NCI-H1930 (cell line): ENCODE measurements at regions not wholly inside any gene's neighbourhood (a gene's known extent, or its start where the extent isn't known, plus 50 kb on each side); places are given as distances from the start of the nearest gene placed in this dataset.

Experiments
- DNase-seq, 2 experiments: peaks; one replicate each; lab custom pipeline; 2025; lab: John Stamatoyannopoulos, UW

DNA sequence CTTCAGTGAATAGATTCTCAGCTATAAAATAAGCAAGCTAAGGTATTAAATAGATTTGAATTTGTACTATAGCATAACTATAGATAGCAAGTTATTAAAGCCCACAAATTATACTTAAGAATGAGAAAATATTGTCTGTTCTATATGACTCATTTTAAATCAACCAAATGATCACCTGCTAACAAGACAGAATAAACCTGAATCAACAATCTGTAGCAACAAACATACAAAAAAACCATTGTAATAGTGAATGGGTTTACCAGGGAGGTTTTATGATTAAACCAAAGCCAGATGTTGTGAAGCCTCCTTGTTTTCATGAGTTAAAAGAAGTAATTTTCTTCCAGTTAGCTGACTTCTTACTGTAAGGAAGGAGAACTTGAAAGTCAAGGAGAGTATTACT lies 71.9 kb upstream of the HTR1B start:
- DNase-seq, result no peak

DNA sequence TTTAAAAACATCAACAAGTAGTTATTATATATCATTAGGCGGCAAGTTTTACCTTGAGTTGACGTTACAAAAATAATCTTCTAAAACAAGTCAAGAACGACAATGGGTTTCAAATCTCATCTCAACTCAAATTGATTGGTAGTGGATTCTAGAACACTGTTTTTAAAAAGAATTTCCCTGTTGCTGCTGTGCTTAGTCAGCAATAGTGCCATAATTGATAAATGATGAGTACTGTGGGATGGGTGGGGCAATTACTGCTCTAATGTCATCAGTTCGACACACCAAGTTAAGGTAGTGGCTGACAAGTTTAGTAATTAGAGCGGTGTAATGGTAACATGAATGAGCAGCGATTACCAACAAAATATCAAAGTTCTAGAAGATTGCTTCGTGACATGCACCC lies 73.4 kb upstream of the HTR1B start:
- no peak for DNase-seq

DNA sequence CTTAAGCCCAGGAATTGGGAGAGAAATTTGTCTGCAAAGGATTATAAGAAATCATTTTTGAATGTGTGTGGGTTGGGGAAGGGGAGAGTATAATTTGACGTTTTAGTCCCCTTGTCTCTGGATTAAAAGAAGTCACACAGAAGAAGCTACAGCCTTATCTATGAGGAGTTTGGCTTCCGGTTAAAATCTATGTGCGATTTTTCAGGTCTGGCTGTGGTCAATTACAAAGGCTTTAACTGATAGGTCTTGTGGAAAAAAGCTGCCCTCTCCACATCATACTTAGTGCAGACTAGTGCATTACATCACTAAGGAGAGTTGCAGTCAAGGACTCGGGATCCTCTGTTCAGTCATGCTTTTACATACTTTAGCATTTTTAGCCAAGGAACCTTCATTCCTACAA lies 80.3 kb upstream of the HTR1B start:
- DNase-seq, result no peak

DNA sequence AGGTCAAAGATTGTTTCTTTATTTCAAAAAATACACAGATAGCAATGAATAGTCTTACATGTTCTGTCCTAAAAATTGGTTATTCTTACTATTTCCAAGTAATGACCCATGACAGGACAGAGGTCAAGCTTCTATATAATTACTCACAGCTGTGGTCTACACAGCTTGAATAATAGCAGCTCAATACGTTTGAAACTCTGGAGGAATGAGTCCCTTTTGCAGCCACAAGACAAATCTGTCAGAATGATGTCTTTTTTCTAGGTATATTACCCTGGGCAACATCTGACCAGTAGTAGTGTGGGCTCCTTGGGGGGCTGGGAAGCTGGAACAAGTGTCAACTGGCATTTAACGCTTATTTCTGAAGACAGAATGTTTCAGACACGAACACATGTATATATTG lies 84.9 kb upstream of the HTR1B start:
- no peak for DNase-seq

DNA sequence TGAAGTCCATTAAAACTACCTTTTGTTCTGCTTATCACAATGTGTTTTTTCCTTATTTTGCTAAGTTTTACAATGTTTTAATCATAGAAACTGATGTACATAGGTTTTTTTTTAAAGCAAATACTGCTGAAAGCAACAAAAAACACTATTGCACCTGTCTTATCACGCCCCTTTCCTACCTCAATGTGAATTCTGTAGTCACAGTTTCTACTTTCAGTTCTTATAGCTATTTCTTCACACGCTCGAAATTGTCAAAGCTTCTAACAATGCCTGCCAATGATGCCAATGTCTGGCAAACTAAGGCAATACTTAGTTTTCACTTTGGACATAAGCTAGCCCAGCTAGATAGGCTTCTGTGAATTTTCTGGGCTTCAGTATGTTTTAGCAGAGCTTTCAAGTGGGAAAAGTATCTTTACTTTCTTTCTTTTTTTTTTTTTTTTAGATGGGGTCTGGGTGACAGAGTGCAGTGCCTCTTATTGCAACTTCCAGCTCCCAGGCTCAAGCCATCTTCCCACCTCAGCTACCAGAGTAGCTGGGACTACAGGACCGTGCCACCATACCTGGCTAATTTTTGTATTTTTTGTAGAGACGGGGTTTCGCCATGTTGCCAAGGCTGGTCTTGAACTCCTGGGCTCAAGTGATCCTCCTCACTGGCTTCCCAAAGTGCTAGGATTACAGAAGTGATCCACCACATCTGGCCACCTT lies 85.5 kb upstream of the HTR1B start:
- DNase-seq, result no peak

DNA sequence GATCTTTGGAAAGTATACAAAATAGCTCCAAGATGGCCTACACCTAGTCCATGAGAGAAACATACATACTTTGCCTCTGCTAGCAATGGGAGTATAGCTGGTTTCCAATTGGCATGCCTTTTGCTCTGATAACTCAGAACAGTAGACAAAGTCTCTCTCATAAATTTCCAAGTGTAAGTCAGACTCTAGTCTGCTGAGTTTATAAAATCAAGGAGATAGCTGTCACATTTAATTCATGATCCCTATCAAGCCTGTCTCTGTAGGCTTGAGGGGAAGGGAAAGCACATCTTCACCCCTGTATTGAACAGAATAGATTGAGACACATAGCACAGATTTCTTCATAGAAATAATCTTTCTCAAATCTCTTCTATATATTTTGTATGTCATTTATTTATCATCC lies 87.8 kb upstream of the HTR1B start:
- DNase-seq, result no peak

DNA sequence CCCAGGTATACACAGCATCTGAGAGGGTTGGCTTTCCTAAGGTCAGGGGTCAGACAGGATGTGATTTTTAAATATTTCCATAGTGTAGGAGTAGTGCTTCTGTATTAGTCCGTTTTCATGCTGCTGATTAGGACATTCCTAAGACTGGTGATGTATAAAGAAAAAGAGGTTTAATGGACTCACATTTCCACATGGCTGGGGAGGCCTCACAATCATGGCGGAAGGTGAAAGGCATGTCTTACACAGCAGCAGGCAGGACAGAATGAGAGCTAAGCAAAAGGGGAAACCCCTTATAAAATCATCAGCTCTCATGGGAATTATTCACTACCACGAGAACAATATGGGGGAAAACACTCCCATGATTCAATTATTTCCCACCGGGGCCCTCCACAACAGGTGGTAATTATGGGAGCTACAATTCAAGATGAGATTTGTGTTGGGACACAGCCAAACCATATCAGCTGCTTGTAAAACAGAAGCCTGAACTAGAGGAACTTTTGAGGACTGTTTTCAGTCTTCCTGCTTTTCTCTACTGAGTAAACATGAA lies 91.0 kb upstream of the MEI4 start:
- peak; percentile 50 to 51 for DNase-seq

DNA sequence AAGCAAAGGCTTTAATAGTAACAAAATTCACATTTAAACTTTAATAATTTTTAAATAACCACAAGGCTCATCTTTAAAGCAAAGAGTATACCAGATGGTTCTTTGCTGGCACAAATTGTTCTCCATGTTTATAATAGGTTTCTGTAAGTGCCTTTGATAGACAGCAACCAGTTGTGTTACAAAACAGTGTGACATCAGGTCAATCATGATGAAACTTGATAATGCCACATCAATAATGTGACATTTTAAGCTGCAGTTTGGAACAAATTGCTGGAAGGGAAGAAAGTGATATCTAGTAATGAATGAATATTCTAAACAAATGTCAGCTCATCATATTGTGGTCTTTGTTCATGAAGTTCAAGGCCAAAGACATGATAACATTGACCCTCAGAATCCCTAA lies 87.5 kb upstream of the MEI4 start:
- DNase-seq, result no peak

DNA sequence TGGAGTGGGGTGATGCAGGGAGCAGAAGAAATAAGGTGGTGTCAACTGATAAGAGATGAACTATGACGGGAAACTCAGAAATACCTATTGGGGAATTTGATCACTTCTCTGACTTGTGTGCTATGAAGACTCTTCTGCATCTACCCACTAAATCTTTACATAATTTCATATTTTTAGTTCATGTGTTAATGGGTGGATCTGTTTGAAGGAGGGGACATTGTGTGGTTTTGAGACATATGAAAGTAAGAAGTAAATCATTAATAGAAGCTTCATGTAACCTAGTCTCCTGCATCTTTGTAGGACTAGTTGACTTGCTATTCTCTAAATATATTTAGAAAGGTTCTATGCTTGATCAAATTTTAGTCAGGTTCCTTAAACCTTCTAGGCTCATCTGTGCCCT lies 86.6 kb upstream of the MEI4 start:
- DNase-seq, result no peak

DNA sequence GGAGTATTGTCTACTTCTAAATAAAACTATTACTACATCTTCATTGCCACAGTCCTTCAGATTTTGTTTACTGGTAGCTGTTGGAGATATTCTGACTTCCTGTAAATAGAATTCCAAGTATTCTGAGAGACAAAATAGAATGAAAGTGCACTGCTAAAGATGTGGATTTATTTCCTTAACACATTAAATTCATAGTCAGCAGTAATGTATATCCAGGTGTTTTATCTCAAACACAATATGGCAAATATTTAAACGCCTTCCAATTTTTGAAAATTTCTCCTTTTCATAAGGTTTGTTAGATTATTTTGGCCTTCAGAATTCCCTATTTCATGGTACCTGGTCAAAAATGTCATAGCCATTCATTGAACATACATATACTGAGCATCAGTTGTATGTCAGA lies 84.3 kb upstream of the MEI4 start:
- no peak for DNase-seq

DNA sequence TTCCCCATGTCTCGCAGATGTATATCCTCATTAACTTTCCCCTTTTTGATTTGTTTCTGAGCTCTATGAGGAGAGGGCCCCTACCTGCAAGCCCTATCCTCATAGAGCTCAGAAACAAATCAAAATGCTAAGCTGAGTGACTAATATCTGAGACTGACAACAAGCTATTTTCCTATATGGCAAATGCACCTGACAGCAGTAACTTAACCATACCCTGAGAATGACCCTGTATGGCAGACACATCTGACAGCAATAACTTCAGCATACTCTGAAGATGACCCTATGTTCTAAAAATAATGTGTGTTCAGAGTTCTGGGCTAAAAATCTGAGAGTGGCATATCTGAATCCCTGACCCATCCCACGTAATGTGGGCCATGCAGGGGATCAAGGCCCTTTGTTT lies 79.0 kb upstream of the MEI4 start:
- no peak for DNase-seq

DNA sequence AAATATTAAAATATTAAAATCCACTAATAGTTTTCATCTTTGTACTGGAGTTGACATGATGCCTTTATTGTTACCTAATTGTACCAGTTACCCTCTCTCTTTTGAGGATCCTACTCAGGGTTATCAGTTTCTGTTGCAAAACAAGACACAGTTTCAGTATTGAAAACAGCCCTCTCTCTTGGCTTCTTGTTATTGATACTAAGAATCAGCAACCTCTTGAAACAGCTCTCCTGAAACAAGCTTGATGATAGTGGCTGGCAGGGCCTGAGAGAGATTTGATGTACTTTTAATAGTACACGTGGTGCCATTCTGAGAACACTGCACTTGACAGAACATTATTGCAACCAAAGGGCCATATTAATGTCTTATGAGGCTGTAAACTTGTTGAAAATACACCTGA lies 64.9 kb upstream of the MEI4 start:
- no peak for DNase-seq
